GM19455 (cell line): ENCODE measurements at regions not wholly inside any gene's neighbourhood (a gene's known extent, or its start where the extent isn't known, plus 50 kb on each side); places are given as distances from the start of the nearest gene placed in this dataset.

ENCODE experiments used
- ATAC-seq: cut with Tn5 transposase; IDR thresholded peaks from one replicate; pipeline ENCODE4 v1.9.1; 2021; ENCODE audit not compliant: unreplicated experiment

DNA sequence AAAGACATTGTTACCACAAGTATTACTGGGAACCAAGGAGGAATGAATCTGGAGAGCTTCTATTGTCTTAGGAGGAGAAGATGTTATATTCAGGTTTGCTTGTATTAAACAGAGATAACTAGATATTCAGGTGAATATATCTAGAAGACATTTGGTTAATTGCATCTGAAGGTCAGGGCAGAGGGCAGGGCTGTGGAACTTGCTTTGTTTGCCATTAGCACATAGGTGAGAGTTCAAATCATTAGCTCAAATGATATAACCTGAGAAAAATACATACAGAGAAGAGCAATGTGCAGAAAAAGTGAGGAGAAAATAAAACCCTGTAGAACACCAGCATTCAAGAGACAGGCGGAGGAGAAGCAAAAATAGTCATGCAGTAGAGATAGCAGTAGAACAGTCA, 116.8 kb downstream of the DNAJB9 start:
- ATAC-seq: no peak

DNA sequence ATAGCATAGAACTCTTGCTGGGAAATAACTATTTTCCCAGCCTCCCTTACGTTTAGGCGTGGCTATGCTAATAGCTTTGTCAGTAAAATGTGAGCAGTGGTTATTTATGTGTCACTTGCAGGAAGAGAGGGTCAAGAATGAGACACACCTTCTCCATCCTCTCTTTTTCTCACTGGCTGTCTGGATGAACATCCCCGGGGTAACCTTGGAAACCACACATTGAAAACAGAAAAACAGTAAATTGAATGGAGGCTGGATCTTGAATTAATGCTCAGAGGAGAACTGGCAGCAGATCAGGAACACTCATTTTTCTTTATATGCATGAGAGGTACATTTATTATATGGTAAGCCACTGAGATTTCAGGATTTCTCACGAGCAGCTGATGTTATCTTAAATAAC, 127.6 kb downstream of the DNAJB9 start:
- ATAC-seq: no peak

DNA sequence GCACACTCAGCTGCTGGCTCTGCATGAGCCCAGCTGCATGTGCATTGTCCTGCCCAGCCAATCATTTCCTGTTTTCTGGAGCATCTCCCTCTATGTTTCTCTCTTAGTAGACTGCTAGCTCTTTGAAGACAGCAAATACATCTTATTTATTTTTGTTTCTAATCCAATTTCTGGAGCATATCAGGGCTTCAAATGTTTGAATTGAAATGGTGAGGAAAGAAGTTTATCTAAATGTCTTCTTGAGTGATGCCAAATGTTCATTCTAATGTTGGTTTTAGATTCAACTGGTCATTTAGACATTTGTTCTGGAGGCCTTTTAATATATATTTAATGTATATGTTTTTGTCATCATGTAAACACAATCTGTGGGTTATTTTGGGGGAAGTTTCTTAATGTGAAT, 141.9 kb downstream of the DNAJB9 start:
- ATAC-seq: no peak

DNA sequence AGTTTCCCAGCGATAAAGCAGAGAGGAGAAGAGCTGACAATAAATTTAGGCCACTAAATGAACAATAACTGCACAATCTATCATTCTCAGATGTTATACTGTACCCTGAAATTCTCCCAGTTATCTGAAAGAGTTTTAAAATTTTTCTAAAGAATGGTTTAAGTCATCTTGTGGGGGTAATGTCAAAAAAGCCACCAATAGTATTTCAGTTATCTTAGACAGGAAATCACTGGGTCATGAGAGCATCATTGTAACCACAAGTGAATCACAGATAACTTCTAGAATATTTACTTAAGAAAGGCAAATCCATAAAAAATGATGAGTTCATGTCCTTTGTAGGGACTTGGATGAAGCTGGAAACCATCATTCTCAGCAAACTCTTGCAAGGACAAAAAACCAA, 147.1 kb downstream of the DNAJB9 start:
- ATAC-seq: no peak

DNA sequence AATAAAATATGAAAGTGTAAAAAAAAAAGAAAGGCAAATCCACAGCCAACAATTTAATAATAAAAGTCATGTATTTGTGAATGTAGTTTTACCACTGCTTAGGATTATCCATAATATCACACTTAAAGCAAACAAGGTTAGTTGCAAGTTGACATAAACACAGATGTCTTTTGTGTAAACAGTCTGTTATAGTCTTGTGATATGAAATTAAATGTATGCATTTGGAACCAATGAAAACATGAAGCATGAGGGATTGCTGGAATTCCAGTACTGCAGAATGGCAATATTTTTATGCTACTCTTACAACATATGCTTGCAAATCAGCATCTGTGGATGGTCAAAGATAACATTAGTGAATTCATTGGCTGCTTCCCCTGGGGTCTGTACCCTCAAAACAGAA, 148.1 kb downstream of the DNAJB9 start:
- no peak for ATAC-seq

DNA sequence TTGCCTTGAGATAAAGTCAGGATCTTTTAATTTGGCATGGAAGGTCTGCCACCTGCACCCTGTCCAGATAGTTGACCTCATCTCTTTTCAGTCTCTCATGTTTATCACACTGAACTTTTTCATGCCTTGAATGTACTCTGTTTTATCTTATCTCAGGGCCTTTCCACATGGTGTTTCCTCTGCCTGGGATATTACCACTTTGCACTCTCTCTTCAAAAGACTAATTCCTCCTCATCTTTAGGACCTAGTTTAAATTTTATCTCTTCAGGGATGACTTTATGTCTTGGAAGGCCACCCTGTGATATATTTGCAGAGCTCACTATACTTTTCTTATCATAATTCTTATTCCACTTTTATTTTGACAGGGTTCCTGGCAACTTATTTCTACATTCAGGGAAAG, 150.0 kb downstream of the DNAJB9 start:
- ATAC-seq: no peak

DNA sequence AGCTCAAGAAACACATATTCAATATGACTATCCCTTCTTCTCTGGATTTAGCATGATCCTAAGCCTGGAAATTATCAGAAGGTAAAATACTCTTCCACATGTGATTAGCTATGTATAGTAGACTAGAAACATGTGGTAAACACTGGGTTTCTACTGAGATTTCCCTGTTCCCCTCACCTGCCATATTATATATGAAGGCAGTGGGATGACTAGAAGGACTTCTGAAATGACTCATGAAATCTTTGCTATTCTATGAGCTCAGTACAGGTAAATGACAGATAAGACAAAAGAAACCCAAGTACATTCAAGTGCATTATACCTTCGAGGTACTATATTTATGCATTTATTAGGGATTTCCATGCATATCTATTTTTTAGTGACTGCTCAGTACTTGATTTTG, 152.9 kb downstream of the DNAJB9 start:
- ATAC-seq: no peak

DNA sequence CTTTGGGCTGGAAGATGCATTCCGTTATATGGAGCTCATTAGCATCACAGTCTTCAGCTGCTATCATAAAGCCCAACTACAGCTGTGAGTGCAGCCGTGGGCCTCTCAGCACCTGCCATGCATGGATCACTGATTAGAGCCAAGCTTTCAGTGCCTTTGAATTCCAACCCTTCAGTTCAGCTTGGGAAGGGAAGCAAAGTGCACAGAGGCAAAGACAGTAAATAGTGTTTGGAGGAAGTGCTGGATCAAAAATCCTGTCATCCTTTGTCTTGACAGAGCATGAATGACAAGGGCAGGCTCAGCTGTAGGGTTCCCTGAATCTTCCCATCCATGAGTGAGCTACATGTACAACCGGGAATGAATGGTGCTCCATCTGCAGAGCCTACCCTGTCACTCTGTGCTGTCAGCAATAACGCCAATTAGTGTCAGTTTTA, 153.7 kb downstream of the DNAJB9 start:
- ATAC-seq: no peak

DNA sequence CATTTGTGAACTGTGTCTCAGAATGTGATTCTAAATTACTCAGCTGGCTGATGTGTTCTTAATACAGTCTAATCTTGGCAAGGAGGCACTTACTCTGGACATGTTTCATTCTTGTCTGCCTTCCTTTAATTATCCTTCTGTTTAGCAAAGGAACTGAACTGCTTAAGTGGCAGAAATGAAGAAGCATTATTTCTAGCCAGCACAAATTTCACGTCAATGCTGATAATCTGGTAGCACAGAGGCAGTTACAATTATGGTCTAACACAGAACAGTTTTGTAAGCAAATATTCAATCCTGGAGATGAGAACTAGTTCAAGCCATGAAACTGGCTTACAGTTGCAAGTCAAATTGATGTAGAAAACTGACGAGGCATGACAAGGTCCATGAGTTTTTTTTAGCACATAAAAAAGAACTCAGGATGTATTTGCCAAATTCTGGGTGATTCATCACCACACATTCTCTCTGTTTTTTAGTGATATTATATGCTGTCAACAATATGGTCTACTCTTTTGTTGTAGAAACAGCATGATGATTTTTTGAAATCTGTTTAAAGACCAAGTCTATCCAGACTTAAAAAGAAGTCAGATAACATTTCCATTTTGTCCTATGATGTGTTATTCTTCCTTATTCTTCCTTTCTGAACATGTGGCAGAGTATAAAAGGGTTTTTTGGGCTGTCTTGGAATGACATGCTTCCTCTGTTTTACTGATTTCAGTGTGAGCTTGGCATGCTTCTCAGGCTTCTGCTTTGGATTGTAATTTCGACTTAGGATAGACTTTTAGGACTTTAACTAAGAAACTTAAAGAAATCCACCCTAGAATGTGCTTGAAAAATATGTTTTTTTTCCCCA, 154.8 kb downstream of the DNAJB9 start:
- no peak for ATAC-seq

DNA sequence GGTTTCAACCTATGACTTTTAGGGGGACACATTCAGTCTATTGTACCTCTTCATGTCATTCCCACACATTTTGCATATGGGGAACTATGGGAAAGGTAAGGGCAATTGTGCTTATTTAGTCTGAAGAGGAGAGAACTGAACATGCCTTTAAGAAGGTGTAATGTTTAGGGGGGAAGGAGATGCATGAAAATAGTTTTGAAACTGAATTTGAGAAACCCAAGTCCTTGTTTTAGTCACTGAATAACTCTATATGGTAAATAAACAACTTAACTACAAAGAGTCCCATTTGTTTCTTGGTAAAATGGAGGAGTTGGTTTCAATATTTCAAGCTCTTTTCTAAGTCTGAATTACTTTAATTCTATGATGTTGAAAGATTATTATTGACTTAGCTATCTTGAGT, 166.1 kb downstream of the DNAJB9 start:
- ATAC-seq: no peak

DNA sequence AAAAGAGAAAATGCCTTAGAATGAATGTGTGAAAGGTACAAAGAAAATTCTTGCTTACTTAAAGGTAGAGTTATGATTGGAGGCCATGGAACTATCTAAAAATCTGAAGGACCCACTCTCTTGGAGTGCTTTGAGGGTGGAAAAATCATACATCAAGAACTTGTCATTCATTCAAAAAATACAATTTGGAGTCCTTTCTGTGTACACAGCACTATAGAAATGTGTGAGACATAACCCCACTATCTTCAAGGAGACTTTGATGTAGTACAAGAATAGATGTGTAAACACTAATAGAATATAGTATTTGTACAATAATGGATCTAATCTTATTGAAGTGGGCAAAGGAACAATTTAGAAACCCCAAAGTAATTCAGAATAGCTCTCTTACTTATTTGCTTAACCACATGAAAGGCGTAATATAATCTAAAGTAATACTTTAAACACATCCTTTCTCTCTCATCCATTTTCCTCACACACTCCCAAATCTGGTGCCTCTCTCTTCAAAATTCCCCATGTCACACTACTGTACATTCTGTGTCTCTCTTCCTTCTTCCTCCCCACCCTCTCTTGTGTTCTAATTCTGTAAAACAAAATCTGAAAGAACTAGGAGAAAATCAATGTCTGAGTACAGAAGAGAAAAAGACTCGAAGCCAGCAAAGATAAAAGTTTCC, 166.7 kb downstream of the DNAJB9 start:
- ATAC-seq: no peak

DNA sequence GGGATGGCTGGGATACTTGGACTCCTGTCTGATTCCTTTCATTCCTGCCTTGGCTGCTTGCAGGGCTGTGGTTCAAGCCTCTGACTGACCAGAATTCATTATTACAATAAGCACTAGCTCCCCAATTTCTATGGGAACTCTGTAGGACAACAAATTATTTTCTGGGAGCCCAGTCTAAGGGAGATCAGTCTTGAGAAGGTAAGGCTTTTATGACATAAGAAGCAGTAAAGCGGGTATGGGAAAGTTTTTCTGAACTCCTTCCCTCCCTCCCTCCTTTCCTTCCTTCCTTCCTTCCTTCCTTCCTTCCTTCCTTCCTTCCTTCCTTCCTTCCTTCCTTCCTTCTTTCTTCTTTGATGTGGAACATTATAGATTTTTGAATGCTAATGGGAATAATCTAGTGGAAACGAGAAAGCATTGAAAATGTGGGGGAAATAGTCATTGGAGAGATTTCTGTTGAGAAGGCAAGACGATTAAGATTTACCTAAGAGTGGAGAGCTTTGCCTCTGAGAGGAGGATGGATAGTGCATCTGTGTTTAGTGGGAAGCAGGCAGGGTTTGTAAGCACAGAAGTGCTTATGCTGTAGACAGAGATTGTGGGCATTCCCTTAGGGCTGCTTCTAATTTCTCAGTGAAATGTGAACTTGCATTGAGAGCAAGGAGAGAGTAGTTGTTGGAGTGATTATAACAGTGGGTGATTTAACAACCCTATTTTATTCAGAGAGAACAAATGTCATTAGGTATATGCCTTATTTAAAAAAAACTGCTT, 201.5 kb downstream of the DNAJB9 start:
- no peak for ATAC-seq

DNA sequence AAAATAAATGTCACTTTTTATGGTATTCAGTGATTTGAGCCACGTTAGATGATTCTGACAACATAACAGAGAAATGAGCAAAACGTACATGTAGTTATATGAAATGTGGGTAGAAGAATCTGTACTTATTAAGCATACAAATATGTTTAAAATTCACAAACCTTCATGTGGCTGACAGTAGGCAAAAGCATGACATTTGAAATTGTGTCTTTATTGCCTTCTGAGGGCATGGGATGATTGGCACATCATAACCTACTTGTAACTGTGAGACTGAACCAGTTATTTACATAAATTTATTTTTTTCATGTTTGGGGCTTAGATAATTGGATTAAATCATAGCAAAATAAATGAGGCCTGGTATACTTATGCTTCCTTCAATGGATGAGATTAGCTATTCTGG, 202.2 kb downstream of the DNAJB9 start:
- no peak for ATAC-seq

DNA sequence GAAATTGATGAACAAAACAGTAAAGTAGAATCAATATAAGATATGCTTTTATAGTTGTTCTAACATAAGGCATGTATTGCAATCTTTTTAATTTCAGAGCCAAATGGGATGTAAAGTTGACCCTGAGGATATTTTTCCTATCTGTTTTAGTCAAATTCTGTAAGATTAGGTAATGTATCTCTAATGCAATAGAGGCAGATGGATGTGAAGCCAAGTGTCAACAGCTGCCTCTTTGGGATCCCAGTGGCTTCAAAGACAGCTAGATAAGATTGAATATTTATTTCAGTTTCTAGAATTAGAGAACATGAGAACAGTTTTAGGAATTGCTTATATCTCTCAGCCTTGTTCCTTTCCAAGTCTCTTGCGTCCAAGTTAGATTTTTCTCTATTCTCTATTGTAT, 208.3 kb downstream of the DNAJB9 start:
- ATAC-seq: no peak

DNA sequence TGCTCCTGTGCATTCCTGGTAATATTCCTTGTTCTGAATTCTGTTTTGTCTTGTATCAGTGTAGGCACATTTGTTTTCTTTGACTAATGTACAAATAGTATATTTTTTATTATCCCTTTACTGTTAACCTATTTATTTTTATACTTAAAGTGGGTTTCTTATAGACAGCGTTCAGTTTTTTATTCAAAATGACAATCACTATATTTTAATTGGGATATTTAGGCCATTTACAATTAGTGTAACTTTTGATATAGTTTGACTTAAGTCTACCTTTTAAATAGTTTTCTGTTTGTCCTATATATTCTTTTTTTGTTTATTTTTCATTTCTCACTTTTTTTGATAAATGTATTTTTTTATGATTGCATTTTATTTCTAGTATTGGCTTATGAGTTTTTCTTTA, 219.8 kb downstream of the DNAJB9 start:
- ATAC-seq: no peak

DNA sequence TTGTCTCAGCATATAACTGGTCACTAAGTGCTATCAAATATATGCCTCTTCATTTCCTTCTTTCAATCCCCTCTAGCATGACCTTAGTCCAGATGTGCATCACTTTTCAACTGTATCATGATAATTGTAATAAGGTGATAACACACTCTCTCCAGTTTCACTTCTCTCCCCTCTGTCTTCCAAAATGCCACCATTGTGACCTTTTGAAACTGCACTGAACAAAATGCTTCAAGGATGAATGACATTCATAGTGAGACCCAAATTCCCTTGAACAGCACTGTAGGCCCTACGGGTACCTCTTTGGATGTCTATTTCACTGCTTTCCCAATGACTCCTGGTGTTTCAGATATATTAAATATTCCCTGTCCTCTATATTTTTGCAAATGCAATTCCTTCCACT, 224.8 kb downstream of the DNAJB9 start:
- no peak for ATAC-seq

DNA sequence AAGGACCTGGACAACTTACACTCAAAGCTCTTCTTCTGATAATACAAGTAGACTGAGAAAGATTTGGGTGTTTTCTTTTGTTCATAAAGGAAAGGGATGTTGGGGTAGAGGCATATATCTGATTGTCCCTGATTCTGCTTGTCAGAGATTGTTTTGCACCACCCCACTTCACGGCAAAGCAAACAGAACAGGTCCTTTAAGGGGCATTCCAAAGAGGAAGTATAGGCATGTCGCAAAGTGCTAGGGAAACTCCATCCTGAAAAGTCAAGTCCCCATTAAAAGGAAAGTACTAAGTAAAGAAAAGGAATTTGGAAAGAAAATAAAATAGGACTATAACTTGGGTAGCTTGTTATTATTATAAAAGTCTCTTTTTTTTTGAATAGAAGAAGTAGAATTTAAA, 233.0 kb downstream of the DNAJB9 start:
- ATAC-seq: no peak

DNA sequence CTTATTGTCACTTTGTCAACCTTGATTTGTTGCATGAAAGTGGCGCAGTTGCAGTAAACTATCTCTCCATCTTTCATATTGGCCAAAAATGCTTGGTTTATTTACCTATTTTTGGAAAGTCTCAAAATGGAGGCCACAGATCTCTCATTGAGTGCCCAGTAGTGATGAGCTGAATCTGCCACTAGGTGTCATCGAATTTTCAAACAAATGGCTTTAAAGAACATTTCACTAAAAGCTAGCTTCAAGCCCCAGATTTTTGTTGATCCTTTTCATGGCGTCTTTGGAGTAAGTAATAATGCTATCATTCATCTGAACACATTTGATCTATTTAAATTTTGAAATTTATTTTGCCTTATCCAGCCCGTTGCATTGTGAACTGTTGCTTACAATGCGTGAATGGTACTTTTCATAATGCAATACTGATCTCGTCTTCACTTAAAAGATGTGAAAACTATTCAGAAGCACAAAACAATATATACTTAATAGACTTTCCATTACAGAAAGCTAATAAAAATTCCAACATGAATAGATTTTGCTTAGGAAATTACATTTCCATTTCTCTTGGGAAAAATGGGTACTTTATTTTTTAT, 236.2 kb downstream of the DNAJB9 start:
- ATAC-seq: no peak

DNA sequence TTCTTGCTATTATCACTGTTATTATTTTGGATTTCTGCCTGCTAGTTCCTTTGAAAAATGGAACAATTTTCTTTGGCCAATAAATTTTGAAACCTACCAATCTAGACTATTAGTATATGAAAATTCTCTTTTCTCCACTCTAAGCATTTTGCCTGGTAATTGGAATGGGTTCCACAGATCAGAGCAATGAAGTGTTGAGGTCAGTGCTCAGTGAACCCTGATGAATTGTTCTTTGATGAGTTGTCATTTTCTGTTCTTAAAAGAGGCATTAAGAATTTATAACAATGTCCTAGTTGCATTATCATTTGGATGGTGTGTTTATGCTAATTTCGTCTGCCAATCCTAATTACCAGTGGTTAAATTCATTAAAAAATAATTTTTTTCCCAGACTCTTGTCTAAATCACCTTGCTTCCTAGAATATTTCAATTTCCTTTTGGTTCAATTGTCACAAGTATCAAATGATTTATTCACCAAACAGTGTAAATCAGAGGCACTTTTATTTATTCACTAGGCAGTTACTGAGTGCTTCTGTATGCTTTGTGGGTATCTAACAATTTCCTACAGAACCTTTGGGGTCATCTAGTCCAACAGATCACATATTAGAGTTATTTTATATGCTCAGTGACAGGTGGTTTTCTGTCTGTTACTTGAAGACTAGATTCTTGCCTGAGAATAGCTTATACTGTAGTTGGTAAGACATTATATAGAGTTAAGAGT, 239.0 kb downstream of the DNAJB9 start:
- ATAC-seq: no peak

DNA sequence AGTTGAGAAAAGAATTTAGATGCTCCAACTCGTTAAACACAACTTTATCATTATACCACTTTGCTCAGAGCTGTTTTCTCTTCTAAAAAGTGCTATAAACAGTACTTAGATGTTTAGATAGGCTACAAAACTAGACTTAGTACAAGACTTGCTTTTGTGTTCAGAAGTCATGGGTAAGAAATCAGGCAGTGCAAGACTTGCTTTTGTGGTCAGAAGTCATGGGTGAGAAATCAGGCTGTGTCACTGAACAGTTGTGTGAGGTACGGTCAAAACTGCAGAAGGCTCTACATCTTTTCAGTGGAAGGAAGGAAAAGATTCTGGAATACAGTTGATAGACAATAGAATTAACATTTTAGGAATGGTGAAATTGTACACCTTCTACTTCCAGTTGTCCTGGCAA, 239.7 kb downstream of the DNAJB9 start:
- ATAC-seq: no peak
